ENCODE measurements at regions not wholly inside any gene's neighbourhood (a gene's known extent, or its start where the extent isn't known, plus 50 kb on each side); places are given as distances from the start of the nearest gene placed in this dataset.
"Not testable (repeated sequence)": the region's sequence is repeated elsewhere in the genome, so short reads cannot be mapped to it uniquely, and the experiment has no call there.

DNA sequence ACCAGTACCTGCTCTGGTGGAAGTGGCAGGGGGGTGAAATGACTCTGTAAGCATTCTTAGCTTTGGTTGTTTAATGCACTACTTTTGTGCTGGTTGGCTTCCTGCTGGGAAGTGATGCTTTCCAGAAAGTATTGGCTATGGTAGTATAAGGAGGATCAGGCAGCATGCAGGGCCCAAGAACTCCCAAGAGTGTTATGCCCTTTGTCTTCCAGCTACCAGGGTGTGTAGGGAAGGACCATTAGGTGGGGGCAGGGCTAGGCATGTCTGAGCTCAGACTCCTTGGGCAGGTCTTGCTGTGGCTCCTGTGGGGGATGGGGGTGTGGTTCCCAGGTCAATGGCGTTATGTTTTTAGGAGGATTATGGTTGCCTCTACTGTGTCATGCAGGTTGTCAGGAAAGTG is 135.8 kb upstream of the TRPC7 start:
- no peak for DNase-seq (ENCODE audit: extremely low read depth, low read depth, low spot score)

- DNase-seq (ENCODE audit: extremely low read depth, low read depth, low spot score), result no peak
Observed at GRCh38 chr5:136492587-136492986, 127.2 kb upstream of the TRPC7 start.

DNA sequence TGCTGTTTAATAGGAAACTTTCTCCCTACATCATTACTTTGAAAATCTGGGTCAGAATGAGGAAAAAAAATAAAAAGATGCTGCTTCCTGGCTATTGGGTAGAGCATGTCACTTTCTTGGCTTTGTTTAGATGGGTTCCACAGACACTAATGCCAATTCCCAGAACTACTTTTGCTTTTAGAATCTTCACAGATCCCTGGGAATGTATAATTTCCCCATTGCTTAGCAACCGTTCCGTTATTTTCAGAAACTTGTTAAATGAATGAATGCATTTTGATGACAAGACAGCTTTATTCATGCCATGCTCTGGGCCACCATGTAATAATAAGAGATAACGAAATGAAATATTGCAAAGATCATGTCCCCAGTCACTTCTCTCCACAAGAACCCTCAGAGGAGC is 126.5 kb upstream of the TRPC7 start:
- DNase-seq (ENCODE audit: extremely low read depth, low read depth, low spot score), result no peak

GRCh38 chr5:136484808-136485325 is 119.5 kb upstream of the TRPC7 start:
- no peak for DNase-seq (ENCODE audit: extremely low read depth, low read depth, low spot score)

- DNase-seq (ENCODE audit: extremely low read depth, low read depth, low spot score), result no peak
Observed at GRCh38 chr5:136482206-136482605, 116.9 kb upstream of the TRPC7 start.

GRCh38 chr5:136474466-136474865 is 109.1 kb upstream of the TRPC7 start:
- DNase-seq (ENCODE audit: extremely low read depth, low read depth, low spot score), result no peak

DNA sequence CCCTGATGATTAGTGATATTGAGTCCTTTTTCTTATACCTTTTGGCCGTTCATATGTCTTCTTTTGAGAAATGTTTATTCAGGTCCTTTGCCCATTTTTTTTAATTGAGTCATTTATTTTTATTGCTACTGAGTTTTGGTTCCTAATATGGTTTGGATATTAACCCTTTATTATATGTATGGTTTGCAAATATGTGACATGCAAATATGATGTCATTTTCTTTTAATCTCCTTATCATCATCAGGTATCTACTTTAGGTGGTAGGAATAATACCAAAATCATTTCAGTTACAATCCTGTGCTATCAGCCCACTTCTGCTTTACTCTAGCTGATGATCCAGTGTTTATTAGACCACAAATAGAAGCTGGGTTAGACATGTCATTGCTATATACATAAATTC is 102.3 kb upstream of the TRPC7 start:
- no peak for DNase-seq (ENCODE audit: extremely low read depth, low read depth, low spot score)

DNA sequence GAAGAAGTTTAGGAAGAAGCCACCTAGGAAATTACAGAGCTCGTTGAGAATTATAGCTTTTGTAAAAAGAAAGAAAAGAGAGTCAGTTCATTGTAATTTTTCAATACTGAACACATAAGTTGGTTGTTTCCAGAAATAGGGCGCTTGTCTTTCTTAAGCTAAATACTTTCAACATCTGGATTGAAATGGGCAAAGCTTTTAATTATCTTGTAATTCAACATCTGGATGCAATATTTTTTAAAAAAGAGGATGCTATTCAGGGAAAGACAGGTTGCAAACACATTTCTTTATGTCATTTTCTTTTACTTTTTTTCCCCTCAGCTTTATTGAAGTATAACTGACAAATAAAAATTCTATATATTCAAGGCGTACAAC is 100.7 kb upstream of the TRPC7 start:
- DNase-seq (ENCODE audit: extremely low read depth, low read depth, low spot score), result no peak

DNA sequence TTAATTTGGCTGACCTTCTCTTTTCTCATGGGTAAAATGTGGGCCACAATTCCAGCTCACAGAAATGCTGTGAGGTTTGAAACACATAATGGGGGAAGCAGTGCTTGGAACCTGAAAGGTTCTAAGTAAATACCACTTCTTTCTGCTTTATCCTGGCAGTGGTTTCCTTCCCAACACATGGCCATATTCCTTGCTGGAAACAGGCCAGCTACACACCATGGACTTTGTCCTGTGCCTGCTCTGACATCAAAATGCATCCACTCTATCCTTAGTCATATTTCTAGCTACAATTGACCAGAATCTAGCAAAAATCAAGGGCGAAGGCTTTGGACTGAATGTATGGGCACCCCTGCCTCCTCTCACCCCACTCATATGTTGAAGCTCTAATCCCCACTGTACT is 93.1 kb upstream of the TRPC7 start:
- no peak for DNase-seq (ENCODE audit: extremely low read depth, low read depth, low spot score)

GRCh38 chr5:136457390-136458013 is 92.2 kb upstream of the TRPC7 start:
- DNase-seq (ENCODE audit: extremely low read depth, low read depth, low spot score), result no peak

DNA sequence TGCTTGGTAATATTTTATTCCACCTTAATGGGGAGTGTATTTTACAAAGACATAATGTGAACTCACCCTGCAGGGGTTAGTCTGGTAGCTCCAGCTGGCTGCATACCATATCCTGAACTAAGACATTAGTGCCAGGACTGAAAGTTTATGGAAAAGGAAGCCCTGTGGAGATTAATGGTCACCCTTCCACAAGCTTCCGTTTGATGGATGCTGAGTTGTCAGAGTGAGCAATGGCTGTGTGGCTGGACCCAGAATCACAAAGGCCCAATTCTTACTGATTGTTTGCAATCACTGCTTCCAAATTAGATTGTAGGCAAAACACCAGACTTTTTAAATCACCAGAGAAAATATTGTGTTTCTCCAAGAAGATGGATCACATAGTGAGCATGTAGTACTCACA is 90.1 kb upstream of the TRPC7 start:
- no peak for DNase-seq (ENCODE audit: extremely low read depth, low read depth, low spot score)

DNA sequence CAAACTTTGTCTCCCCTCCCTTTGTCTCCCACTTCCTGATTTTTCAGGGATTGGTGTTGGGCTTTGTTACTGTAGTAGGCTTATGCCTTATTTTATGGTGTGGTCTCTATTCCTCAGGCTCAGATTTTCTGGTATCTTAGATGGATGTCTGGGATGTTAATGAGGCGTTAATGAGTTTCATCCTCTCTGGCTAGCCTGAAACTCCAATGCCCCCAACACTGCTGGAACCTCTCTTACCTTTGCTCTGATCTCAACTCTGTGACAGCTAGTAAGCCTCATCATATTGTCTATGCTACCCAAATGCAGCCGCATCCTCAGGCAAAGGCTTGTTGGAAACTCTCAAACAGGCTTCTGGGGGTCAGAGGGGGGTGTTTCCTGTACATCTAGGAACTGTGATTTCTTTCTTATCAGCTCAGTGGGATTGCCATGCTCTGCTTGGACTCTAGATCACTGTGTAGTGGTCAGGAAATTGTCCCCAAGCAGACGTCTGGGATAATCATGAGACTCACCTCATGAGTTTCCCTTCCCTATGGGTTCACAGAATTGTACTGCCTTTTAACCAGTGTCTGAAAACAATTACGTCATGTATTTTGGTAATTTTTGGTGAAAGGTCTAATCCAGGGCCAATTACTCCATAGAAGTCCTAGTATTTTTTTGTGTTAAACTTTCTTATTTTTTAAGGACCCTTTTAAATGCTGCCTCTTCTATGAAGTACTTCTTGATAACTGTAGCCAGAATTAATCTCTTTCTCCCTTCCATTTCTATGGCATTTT is 88.8 kb upstream of the TRPC7 start:
- DNase-seq (ENCODE audit: extremely low read depth, low read depth, low spot score), result no peak

GRCh38 chr5:136453199-136453598 is 87.9 kb upstream of the TRPC7 start:
- DNase-seq (ENCODE audit: extremely low read depth, low read depth, low spot score), result no peak

GRCh38 chr5:136447576-136447975 is 82.2 kb upstream of the TRPC7 start:
- not testable (repeated sequence) for DNase-seq (ENCODE audit: extremely low read depth, low read depth, low spot score)

- DNase-seq (ENCODE audit: extremely low read depth, low read depth, low spot score), result no peak
Observed at GRCh38 chr5:136446565-136446964, 81.2 kb upstream of the TRPC7 start.

- not testable (repeated sequence) for DNase-seq (ENCODE audit: extremely low read depth, low read depth, low spot score)
Observed at GRCh38 chr5:136444099-136444498, 78.8 kb upstream of the TRPC7 start.

GRCh38 chr5:136439367-136439766 is 74.0 kb upstream of the TRPC7 start:
- no peak for DNase-seq (ENCODE audit: extremely low read depth, low read depth, low spot score)

- no peak for DNase-seq (ENCODE audit: extremely low read depth, low read depth, low spot score)
Observed at GRCh38 chr5:136435946-136436543, 70.7 kb upstream of the TRPC7 start.

GRCh38 chr5:136434795-136435194 is 69.5 kb upstream of the TRPC7 start:
- DNase-seq (ENCODE audit: extremely low read depth, low read depth, low spot score), result no peak

GRCh38 chr5:136432705-136433104 is 67.4 kb upstream of the TRPC7 start:
- no peak for DNase-seq (ENCODE audit: extremely low read depth, low read depth, low spot score)

DNA sequence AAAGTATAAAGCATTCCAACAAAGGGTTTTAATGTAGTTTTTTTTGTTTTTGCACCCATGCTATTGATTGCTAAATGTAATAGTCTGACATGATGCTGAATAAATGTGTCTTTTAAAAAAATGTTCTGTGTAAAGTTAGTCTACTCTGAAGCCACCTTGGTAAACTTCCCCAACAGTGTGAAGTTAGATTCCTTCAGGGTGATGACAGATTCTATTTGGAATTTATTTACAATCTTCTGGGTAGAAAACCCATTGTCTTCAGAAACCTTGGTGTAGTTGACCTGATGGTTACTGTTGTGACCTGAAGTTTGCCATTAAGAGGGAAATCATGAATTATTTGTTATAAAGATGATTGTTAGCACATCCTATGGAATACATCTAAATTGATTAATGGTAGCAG is 64.7 kb upstream of the TRPC7 start:
- no peak for DNase-seq (ENCODE audit: extremely low read depth, low read depth, low spot score)

GRCh38 chr5:136427426-136427825 is 62.1 kb upstream of the TRPC7 start:
- DNase-seq (ENCODE audit: extremely low read depth, low read depth, low spot score), result no peak

All from glomerular endothelial cell (primary cell).